ENCODE measurements at regions not wholly inside any gene's neighbourhood (a gene's known extent, or its start where the extent isn't known, plus 50 kb on each side); places are given as distances from the start of the nearest gene placed in this dataset.

GRCh38 chr3:106473576-106474475 lies 605.0 kb upstream of the CBLB start (continued):
- no peak for TF ChIP-seq GATA2 (CRISPR knock-in tag; IDR thresholded peaks at IDR 0.05)
- TF ChIP-seq FOXM1 (IDR thresholded peaks at IDR 0.05; ENCODE audit: low read depth), result no peak
- TF ChIP-seq, protein P1, sequence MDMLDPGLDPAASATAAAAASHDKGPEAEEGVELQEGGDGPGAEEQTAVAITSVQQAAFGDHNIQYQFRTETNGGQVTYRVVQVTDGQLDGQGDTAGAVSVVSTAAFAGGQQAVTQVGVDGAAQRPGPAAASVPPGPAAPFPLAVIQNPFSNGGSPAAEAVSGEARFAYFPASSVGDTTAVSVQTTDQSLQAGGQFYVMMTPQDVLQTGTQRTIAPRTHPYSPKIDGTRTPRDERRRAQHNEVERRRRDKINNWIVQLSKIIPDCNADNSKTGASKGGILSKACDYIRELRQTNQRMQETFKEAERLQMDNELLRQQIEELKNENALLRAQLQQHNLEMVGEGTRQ (IDR thresholded peaks at IDR 0.05; ENCODE audit: borderline replicate concordance, low read depth, low read length), result no peak

- TF ChIP-seq FOXJ3 (CRISPR knock-in tag; IDR thresholded peaks at IDR 0.05) (no peak), ELF1 (IDR thresholded peaks at IDR 0.05) (no peak), GATA2 (CRISPR knock-in tag; IDR thresholded peaks at IDR 0.05) (no peak), SMC3 (IDR thresholded peaks at IDR 0.05; ENCODE audit: low read depth, low read length) (no peak), MEF2A (IDR thresholded peaks at IDR 0.05; ENCODE audit: borderline replicate concordance, low read depth) (no peak), FOXM1 (IDR thresholded peaks at IDR 0.05; ENCODE audit: low read depth) (no peak), NRF1 (IDR thresholded peaks at IDR 0.05; ENCODE audit: low read depth, low read length) (no peak)
- TF ChIP-seq, protein P2, sequence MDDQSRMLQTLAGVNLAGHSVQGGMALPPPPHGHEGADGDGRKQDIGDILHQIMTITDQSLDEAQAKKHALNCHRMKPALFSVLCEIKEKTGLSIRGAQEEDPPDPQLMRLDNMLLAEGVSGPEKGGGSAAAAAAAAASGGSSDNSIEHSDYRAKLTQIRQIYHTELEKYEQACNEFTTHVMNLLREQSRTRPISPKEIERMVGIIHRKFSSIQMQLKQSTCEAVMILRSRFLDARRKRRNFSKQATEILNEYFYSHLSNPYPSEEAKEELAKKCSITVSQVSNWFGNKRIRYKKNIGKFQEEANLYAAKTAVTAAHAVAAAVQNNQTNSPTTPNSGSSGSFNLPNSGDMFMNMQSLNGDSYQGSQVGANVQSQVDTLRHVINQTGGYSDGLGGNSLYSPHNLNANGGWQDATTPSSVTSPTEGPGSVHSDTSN (IDR thresholded peaks at IDR 0.05), result no peak
- H3K27me3 ChIP-seq (ENCODE audit: insufficient read depth), result no peaks in the 10 kb centered on the region
- ChIA-PET POLR2A (no interaction called here), CTCF (no interaction called here)
- H3K4me3 ChIP-seq (ENCODE audit: low read depth in 2 of 2, low read length in 1 of 2), result no peak overlapping the region
- H3K79me2 ChIP-seq (ENCODE audit: insufficient read depth), result no peaks in the 10 kb centered on the region
- no peak overlapping the region for H2AFZ ChIP-seq (ENCODE audit: low read depth)
- H3K9ac ChIP-seq, result no peak overlapping the region
- H3K27ac ChIP-seq (ENCODE audit: low read depth in 2 of 2, low read length in 1 of 2), result no peak overlapping the region
- 81% methylated on average over 5 of the region's 5 CpGs for WGBS (ENCODE audit: low lambda C conversion rate)
- DNase-seq, result no peak
- no peaks in the 10 kb centered on the region for H3K9me2 ChIP-seq
- H3K4me1 ChIP-seq (ENCODE audit: control insufficient read depth in 1 of 2, insufficient read depth in 2 of 2, low read depth in 1 of 2, low read length in 1 of 2), result no peaks in the 10 kb centered on the region
- no peak overlapping the region for H3K4me2 ChIP-seq
- no peaks in the 10 kb centered on the region for H3F3A ChIP-seq (replicated peaks; ENCODE audit: insufficient read depth)
- H4K20me1 ChIP-seq (ENCODE audit: insufficient read depth), result no peaks in the 10 kb centered on the region
- H3K36me3 ChIP-seq (replicated peaks in 1 of 2; ENCODE audit: control insufficient read depth in 1 of 2, insufficient read depth in 2 of 2, low read length in 1 of 2), result peaks cover 2% of the 10 kb centered on the region in 2 experiments
- peaks cover 9% of the 10 kb centered on the region; the same call in 1 of the 2 replicates for H3K9me3 ChIP-seq
These were observed 613.6 kb upstream of the CBLB start for GRCh38 chr3:106482451-106482850.

- H3F3A ChIP-seq (replicated peaks; ENCODE audit: insufficient read depth), result no peaks in the 10 kb centered on the region
- H2AFZ ChIP-seq (ENCODE audit: low read depth), result no peak overlapping the region
- POLR2A ChIA-PET, result no interaction called here
- H3K4me3 ChIP-seq (ENCODE audit: low read depth in 2 of 2, low read length in 1 of 2), result no peak overlapping the region
- no peak overlapping the region for H3K27ac ChIP-seq (ENCODE audit: low read depth in 2 of 2, low read length in 1 of 2)
- no peaks in the 10 kb centered on the region for H3K9me2 ChIP-seq
- no peaks in the 10 kb centered on the region for H3K9me3 ChIP-seq
- H3K4me1 ChIP-seq (ENCODE audit: control insufficient read depth in 1 of 2, insufficient read depth in 2 of 2, low read depth in 1 of 2, low read length in 1 of 2), result no peaks in the 10 kb centered on the region
- H3K4me2 ChIP-seq, result no peak overlapping the region
- no peaks in the 10 kb centered on the region for H3K27me3 ChIP-seq (ENCODE audit: insufficient read depth)
- CTCF ChIA-PET, result interaction anchor here (1.2 kb wide), 1 partner anchor 20 kb away, joined by 3 read pairs; no protein-coding TSS in a partner anchor
- TF ChIP-seq CHD2 (IDR thresholded peaks at IDR 0.05; ENCODE audit: low read length, partially characterized antibody), result no peak
- no peak for TF ChIP-seq FOXM1 (IDR thresholded peaks at IDR 0.05; ENCODE audit: low read depth)
- TF ChIP-seq TAF1 (IDR thresholded peaks at IDR 0.05; ENCODE audit: borderline replicate concordance, low read depth, low read length), result no peak
- no peak for TF ChIP-seq MEF2A (IDR thresholded peaks at IDR 0.05; ENCODE audit: borderline replicate concordance, low read depth)
- TF ChIP-seq ELF1 (IDR thresholded peaks at IDR 0.05), result no peak
- TF ChIP-seq NFIC (IDR thresholded peaks at IDR 0.05; ENCODE audit: borderline replicate concordance), result no peak
- H3K79me2 ChIP-seq (ENCODE audit: insufficient read depth), result no peaks in the 10 kb centered on the region
- no peak for DNase-seq
- H4K20me1 ChIP-seq (ENCODE audit: insufficient read depth), result no peaks in the 10 kb centered on the region
- no peaks in the 10 kb centered on the region for H3K36me3 ChIP-seq (replicated peaks in 1 of 2; ENCODE audit: control insufficient read depth in 1 of 2, insufficient read depth in 2 of 2, low read length in 1 of 2)
- H3K9ac ChIP-seq, result no peak overlapping the region
These were observed 616.4 kb upstream of the CBLB start for GRCh38 chr3:106485217-106485616.

Data from SK-N-SH (cell line).